Lung (tissue), 11 donors: ENCODE measurements at regions not wholly inside any gene's neighbourhood (a gene's known extent, or its start where the extent isn't known, plus 50 kb on each side); places are given as distances from the start of the nearest gene placed in this dataset.

ENCODE experiments used
- ATAC-seq: fragments of 200-7000 bp; cut with Tn5 transposase; one replicate; pipeline ENCODE4 v1.9.1; 2020; ENCODE audit warnings: moderate number of reproducible peaks; ENCODE audit not compliant: insufficient read depth, low FRiP score
- DNase-seq, 3 donors: peaks; one replicate each; pipeline ENCODE4 v3.0.0-alpha.2; 2013 to 2017
- H3K27ac ChIP-seq, 2 donors: one replicate each; pipeline ENCODE4 v1.5.1; 2013; ENCODE audit warnings: mild to moderate bottlenecking in 2 of 2, moderate library complexity in 2 of 2, control low read depth in 1 of 2, inconsistent platforms in 1 of 2, low read depth in 1 of 2, low read length in 1 of 2
- H3K27me3 ChIP-seq, 3 donors: one replicate each; pipeline ENCODE4 v1.5.1; 2013; ENCODE audit warnings: low read length in 2 of 3; ENCODE audit not compliant: control insufficient read depth in 3 of 3, insufficient read depth in 3 of 3
- H3K36me3 ChIP-seq, 4 donors: one replicate each; pipeline ENCODE4 v1.5.1; 2013; ENCODE audit warnings: low read length in 4 of 4, mild to moderate bottlenecking in 1 of 4, moderate library complexity in 1 of 4; ENCODE audit not compliant: control insufficient read depth in 4 of 4, insufficient read depth in 4 of 4
- H3K4me1 ChIP-seq, 5 donors: one replicate each; pipeline ENCODE4 v1.5.1; 2013; ENCODE audit warnings: low read length in 5 of 5, mild to moderate bottlenecking in 2 of 5, moderate library complexity in 1 of 5; ENCODE audit not compliant: control insufficient read depth in 5 of 5, insufficient read depth in 5 of 5
- H3K4me3 ChIP-seq: one replicate; pipeline ENCODE4 v1.5.1; 2013; ENCODE audit warnings: mild to moderate bottlenecking, control low read depth, moderate library complexity
- H3K9ac ChIP-seq, 2 donors: one replicate each; pipeline ENCODE4 v1.5.1; 2013; ENCODE audit warnings: low read length in 2 of 2, control low read depth in 1 of 2; ENCODE audit not compliant: insufficient read depth in 1 of 2
- H3K9me3 ChIP-seq, 4 donors: one replicate each; pipeline ENCODE4 v1.5.1; 2013; ENCODE audit warnings: low read length in 3 of 4, mild to moderate bottlenecking in 1 of 4, moderate library complexity in 1 of 4; ENCODE audit not compliant: control insufficient read depth in 4 of 4, insufficient read depth in 3 of 4
- CTCF ChIP-seq: IDR thresholded peaks from 2 replicates; pipeline ENCODE4 v1.5.1; 2012; ENCODE audit warnings: mild to moderate bottlenecking; ENCODE audit errors: control extremely low read depth, extremely low read depth
- WGBS, 2 donors: extraction: QIAGEN DNeasy Blood & Tissue Kit; methylation state at CpG; one replicate each; pipeline ENCODE4 v1.1.7; 2013; 5-methylcytosine and 5-hydroxymethylcytosine counted together
- donor health status: control.
- donor health status: control.
- donor health status: Bipolar disorder and iron deficiency.
- donor health status: healthy.
- donor health status: DM: yes; HTN: yes; CAD: no.

- no peak for ATAC-seq
- no peak overlapping the region for H3K4me3 ChIP-seq
- no peak for DNase-seq
- peaks cover 0 to 4% (median 0%) of the 10 kb centered on the region in 3 donors for H3K27me3 ChIP-seq
- WGBS, 2 donors: 65 to 79% methylated on average over 4 of the region's 4 CpGs
- H3K9me3 ChIP-seq: peaks cover 0 to 2% (median 0%) of the 10 kb centered on the region in 4 donors
- no peak for TF ChIP-seq CTCF
- H3K4me1 ChIP-seq: no peaks in the 10 kb centered on the region
- H3K36me3 ChIP-seq: no peaks in the 10 kb centered on the region
- H3K27ac ChIP-seq: no peak overlapping the region
- H3K9ac ChIP-seq: no peak overlapping the region
Observed at GRCh38 chr9:117516676-117517632, 102.1 kb upstream of the ASTN2 start.

GRCh38 chr9:117511852-117512481, 97.1 kb upstream of the ASTN2 start:
- H3K27ac ChIP-seq: no peak overlapping the region
- no peaks in the 10 kb centered on the region for H3K36me3 ChIP-seq
- H3K4me1 ChIP-seq: no peaks in the 10 kb centered on the region
- TF ChIP-seq CTCF: no peak
- H3K9me3 ChIP-seq: peaks cover 0 to 2% (median 0%) of the 10 kb centered on the region in 4 donors
- ATAC-seq: no peak
- H3K27me3 ChIP-seq: peaks cover 0 to 4% (median 0%) of the 10 kb centered on the region in 3 donors
- no peak for DNase-seq
- WGBS, 2 donors: 86 to 87% methylated on average over 4 of the region's 4 CpGs
- no peak overlapping the region for H3K9ac ChIP-seq
- H3K4me3 ChIP-seq: no peak overlapping the region

GRCh38 chr9:117496307-117496706, 81.5 kb upstream of the ASTN2 start:
- Histone ChIP-seq H3K27me3 (no peaks in the 10 kb centered on the region), H3K4me1 (peaks cover 0 to 3% (median 0%) of the 10 kb centered on the region in 5 donors), H3K9ac (no peak overlapping the region), H3K27ac (no peak overlapping the region), H3K4me3 (no peak overlapping the region), H3K36me3 (no peaks in the 10 kb centered on the region), H3K9me3 (peaks cover 0 to 5% (median 0%) of the 10 kb centered on the region in 4 donors)
- DNase-seq: no peak
- TF ChIP-seq CTCF: no peak
- no peak for ATAC-seq
- 69 to 78% methylated on average over 2 of the region's 2 CpGs for WGBS, 2 donors
